ENCODE measurements at regions not wholly inside any gene's neighbourhood (a gene's known extent, or its start where the extent isn't known, plus 50 kb on each side); places are given as distances from the start of the nearest gene placed in this dataset.

- TF ChIP-seq CTCF (IDR thresholded peaks at IDR 0.05) (no peak), POLR2A (IDR thresholded peaks at IDR 0.05) (no peak)
These were observed 142.8 kb upstream of the EOLA2 start for GRCh38 chrX:150081076-150081475.
